Coronary artery (tissue), 2 donors: ENCODE measurements at regions not wholly inside any gene's neighbourhood (a gene's known extent, or its start where the extent isn't known, plus 50 kb on each side); places are given as distances from the start of the nearest gene placed in this dataset.

ENCODE experiments used
- DNase-seq: peaks from one replicate; pipeline ENCODE4 v3.0.0-alpha.2; 2017; ENCODE audit warnings: low spot score
- H3K27ac ChIP-seq, 2 donors: fragments of 200-600 bp; sonication (generic); one replicate each; pipeline ENCODE4 v1.5.1; 2016 to 2019
- H3K4me3 ChIP-seq: fragments of 200-600 bp; sonication (generic); 2 replicates; pipeline ENCODE4 v1.5.1; 2016; ENCODE audit warnings: mild to moderate bottlenecking, moderate library complexity
- TF ChIP-seq, protein P1 (sequence below): fragments of 200-600 bp; sonication (generic); IDR thresholded peaks from one replicate; pipeline ENCODE4 v1.5.1; 2019; ENCODE audit warnings: antibody characterized with exemption

DNA sequence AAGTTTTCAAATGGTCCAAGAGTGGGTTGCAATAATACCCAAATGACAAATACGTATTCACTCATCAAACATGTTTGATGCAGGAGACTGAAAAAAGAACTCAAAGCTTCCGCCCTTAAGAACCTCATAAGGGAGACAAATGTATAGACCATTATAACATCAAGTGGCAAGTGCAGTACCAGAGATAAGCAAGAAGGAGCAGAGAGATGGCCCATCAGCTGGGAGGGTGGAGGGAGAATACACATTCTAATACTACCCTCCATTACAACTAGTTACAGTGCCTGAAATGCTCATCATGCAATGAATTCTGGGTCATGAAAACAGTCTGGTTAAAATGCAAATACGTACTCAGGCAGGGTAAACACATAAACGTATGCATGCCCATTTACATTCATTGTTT, 304.0 kb downstream of the SHQ1 start:
- H3K27ac ChIP-seq: no peak overlapping the region
- H3K4me3 ChIP-seq: no peak overlapping the region
- TF ChIP-seq, protein P1, sequence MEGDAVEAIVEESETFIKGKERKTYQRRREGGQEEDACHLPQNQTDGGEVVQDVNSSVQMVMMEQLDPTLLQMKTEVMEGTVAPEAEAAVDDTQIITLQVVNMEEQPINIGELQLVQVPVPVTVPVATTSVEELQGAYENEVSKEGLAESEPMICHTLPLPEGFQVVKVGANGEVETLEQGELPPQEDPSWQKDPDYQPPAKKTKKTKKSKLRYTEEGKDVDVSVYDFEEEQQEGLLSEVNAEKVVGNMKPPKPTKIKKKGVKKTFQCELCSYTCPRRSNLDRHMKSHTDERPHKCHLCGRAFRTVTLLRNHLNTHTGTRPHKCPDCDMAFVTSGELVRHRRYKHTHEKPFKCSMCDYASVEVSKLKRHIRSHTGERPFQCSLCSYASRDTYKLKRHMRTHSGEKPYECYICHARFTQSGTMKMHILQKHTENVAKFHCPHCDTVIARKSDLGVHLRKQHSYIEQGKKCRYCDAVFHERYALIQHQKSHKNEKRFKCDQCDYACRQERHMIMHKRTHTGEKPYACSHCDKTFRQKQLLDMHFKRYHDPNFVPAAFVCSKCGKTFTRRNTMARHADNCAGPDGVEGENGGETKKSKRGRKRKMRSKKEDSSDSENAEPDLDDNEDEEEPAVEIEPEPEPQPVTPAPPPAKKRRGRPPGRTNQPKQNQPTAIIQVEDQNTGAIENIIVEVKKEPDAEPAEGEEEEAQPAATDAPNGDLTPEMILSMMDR: no peak
- DNase-seq: no peak

DNA sequence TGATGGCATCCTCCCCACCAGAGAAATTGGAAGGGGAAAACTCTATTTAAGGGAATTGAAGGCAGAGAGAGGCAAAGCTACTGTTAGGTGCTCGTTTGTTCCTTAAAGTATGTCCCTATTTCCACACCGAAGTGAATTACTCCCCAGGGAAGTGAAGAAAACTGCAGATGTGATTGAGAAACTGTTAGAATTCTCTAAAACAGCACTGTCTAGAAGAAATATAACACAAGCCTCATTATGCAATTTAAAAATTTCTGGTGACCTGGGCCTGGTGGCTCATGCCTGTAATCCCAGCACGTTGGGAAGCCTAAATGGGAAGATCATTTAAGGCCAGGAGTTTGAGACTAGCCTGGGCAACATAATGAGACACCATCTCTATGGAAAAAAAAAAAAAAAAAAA, 305.0 kb downstream of the SHQ1 start:
- Histone ChIP-seq H3K27ac (no peak overlapping the region), H3K4me3 (no peak overlapping the region)
- TF ChIP-seq, protein P1: no peak
- no peak for DNase-seq

DNA sequence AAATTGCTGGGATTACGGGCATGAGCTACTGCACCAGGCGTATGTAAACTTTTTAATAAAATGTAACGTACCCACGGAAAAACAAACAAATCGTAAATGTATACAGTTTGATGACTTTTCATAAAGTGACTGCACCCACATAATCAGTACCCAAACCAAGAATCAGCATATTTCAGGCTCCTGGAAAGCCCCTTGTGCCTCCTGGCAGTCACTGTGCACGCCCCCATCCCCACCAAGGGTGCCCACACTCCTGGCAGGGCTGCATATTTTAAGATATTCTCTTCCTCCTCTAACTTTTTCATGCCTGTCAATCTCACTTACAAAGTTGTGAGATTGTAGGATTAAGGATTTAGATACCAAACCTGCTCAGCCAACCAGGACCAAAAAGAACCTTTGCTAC, 305.5 kb downstream of the SHQ1 start:
- TF ChIP-seq, protein P1: no peak
- Histone ChIP-seq H3K27ac (no peak overlapping the region), H3K4me3 (no peak overlapping the region)
- DNase-seq: no peak

DNA sequence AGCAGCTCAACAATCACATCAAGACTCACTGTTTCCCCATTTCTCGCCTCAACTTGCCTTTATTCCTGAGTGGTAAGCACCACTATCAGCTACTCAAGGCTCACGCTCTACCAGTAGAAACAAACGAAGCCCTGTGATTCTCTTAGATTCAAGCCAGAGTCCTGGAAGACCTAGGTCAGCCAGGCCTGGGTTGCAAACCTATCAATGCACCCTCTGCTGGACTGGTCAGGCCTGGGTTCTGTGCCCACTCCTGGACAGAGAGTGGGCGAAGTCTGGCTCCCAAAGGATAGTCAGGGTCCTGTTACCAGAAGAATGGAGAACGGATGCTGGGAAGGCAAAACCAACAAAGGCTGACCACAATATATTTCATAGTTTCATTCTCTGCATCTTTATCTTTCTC, 308.4 kb downstream of the SHQ1 start:
- no peak for DNase-seq
- Histone ChIP-seq H3K4me3 (no peak overlapping the region), H3K27ac (no peak overlapping the region)
- TF ChIP-seq, protein P1: no peak

DNA sequence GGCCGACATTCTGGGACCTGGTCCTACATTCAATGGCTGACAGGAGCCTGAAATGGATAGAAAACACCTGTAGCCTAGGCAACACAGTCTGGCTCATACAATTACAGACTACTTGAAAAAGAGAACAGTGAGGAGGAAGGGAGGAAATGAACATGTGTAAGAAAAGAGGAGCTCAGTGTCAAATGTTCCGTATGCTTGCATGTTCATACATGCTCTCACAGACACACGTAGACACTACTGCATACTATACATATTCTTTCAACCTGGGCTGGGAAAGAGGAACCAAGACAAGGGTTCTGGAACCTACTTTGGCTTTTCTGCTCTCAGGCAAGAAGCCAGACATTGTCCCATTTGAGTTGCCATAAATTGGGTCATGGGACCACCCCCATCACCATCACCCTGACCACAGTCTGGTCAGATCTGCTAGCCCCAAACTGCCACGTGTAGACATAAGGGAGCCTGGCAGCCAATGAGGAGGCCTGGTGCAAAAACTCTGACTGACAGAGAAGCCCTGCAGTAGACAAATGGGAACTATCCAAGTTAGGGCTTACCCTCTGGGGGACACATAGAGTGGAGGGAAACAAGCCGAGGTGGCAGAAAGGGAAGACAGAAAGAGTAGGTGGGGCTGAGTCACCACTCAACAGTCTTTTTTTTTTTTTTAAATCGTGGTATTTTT, 310.0 kb downstream of the SHQ1 start:
- no peak overlapping the region for H3K27ac ChIP-seq
- TF ChIP-seq, protein P1: no peak
- DNase-seq: no peak
- no peak overlapping the region for H3K4me3 ChIP-seq

DNA sequence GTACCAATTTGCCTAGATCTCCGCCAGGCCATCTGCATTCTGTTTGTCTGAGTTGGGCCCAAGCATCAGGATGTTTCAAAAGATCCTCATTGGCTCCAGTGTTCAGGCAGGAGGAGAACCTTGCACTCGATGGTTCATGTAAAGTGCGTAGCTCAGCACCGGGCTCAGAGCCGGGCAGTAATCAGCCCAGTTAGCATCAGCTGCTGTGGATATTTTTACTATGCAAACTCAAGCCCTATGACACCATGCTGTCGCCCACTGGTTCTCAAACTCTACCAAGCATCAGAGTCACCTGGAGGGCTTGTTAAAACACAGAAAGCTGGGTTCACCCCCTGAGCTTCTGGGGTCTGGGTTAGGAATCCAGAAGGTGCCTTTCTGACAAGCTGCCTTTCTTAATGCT, 310.8 kb downstream of the SHQ1 start:
- DNase-seq: no peak
- no peak overlapping the region for H3K4me3 ChIP-seq
- TF ChIP-seq, protein P1: no peak
- no peak overlapping the region for H3K27ac ChIP-seq

DNA sequence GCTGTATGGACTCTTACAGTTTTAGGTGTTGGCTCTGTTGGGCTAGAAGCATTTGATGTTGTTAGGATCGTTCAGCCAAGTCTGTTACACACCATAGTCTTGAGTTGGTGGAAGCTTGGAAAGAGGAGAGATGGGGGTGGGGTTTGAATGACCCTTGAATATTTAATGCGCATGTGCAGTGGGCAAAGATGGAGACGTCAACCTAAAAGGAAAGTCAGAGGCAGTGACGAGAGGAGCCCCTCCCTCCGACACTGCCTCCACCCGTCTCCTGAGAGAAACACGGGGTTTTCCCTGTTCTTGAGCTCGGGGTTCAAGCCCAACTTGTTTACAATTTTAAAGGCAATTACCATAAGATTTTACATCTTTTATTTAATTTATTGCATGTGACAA, 311.4 kb downstream of the SHQ1 start:
- TF ChIP-seq, protein P1: no peak
- Histone ChIP-seq H3K27ac (no peak overlapping the region), H3K4me3 (no peak overlapping the region)
- DNase-seq: no peak
